GM18498 (cell line): ENCODE measurements at regions not wholly inside any gene's neighbourhood (a gene's known extent, or its start where the extent isn't known, plus 50 kb on each side); places are given as distances from the start of the nearest gene placed in this dataset.

Experiments
- ATAC-seq: cut with Tn5 transposase; IDR thresholded peaks from one replicate; pipeline ENCODE4 v1.9.1; 2021; ENCODE audit warnings: mild to moderate bottlenecking, moderate library complexity; ENCODE audit not compliant: unreplicated experiment

- ATAC-seq = no peak
These were observed 98.8 kb downstream of the SNX19 start for GRCh38 chr11:130817330-130817944.

GRCh38 chr11:130819625-130820024, 96.7 kb downstream of the SNX19 start:
- no peak for ATAC-seq
